ENCODE measurements at regions not wholly inside any gene's neighbourhood (a gene's known extent, or its start where the extent isn't known, plus 50 kb on each side); places are given as distances from the start of the nearest gene placed in this dataset.

- H3K36me3 ChIP-seq (ENCODE audit: insufficient read depth, low read length) = no peaks in the 10 kb centered on the region
- no peaks in the 10 kb centered on the region for H3K4me1 ChIP-seq (ENCODE audit: insufficient read depth, low read length)
- H3K27me3 Mint-ChIP-seq = no peaks in the 10 kb centered on the region
- TF ChIP-seq CTCF (IDR thresholded peaks at IDR 0.05) = no peak
- no peaks in the 10 kb centered on the region for H3K9me3 ChIP-seq (ENCODE audit: control insufficient read depth in 1 of 2, insufficient read depth in 1 of 2, low read length in 2 of 2)
- H3K4me3 Mint-ChIP-seq = no peak overlapping the region
- H3K9me3 Mint-ChIP-seq = no peaks in the 10 kb centered on the region
- ChIA-PET CTCF (no interaction called here), POLR2A (no interaction called here)
- H3K27ac Mint-ChIP-seq = no peak overlapping the region
- intact Hi-C loops (cut with DNase I, micrococcal nuclease) = no loop called here
- ATAC-seq (ENCODE audit: poor library complexity) = no peak
- no peak for DNase-seq
- no peaks in the 10 kb centered on the region for H3K4me1 Mint-ChIP-seq (ENCODE audit: low read depth)
- no peaks in the 10 kb centered on the region for H3K27me3 ChIP-seq (ENCODE audit: control insufficient read depth in 1 of 2, insufficient read depth in 2 of 2, low read length in 2 of 2)
- H3K36me3 Mint-ChIP-seq (ENCODE audit: low read depth) = no peaks in the 10 kb centered on the region
- no peak overlapping the region for H3K4me3 ChIP-seq (ENCODE audit: low read length)
- no peak overlapping the region for H3K27ac ChIP-seq (ENCODE audit: low read depth in 1 of 2, low read length in 2 of 2)
Observed at GRCh38 chr11:79829891-79830290, 389.1 kb upstream of the TENM4 start.

GRCh38 chr11:79822766-79823165 lies 381.9 kb upstream of the TENM4 start:
- no peak overlapping the region for H3K4me3 ChIP-seq (ENCODE audit: low read length)
- no peaks in the 10 kb centered on the region for H3K4me1 ChIP-seq (ENCODE audit: insufficient read depth, low read length)
- Mint-ChIP-seq H3K4me3 (no peak overlapping the region), H3K27me3 (no peaks in the 10 kb centered on the region), H3K9me3 (peaks cover 4% of the 10 kb centered on the region), H3K27ac (no peak overlapping the region), H3K4me1 (ENCODE audit: low read depth) (no peaks in the 10 kb centered on the region), H3K36me3 (ENCODE audit: low read depth) (no peaks in the 10 kb centered on the region)
- TF ChIP-seq CTCF (IDR thresholded peaks at IDR 0.05) = no peak
- no peaks in the 10 kb centered on the region for H3K27me3 ChIP-seq (ENCODE audit: control insufficient read depth in 1 of 2, insufficient read depth in 2 of 2, low read length in 2 of 2)
- H3K9me3 ChIP-seq (ENCODE audit: control insufficient read depth in 1 of 2, insufficient read depth in 1 of 2, low read length in 2 of 2) = no peaks in the 10 kb centered on the region
- no peak overlapping the region for H3K27ac ChIP-seq (ENCODE audit: low read depth in 1 of 2, low read length in 2 of 2)
- DNase-seq (no peak), ATAC-seq (ENCODE audit: poor library complexity) (no peak)
- ChIA-PET CTCF (no interaction called here), POLR2A (no interaction called here)
- H3K36me3 ChIP-seq (ENCODE audit: insufficient read depth, low read length) = no peaks in the 10 kb centered on the region
- intact Hi-C loops (cut with DNase I, micrococcal nuclease) = no loop called here

- no peak for DNase-seq
- POLR2A ChIA-PET = no interaction called here
Observed at GRCh38 chr11:79813551-79813950, 372.7 kb upstream of the TENM4 start.

More at GRCh38 chr11:79813551-79813950, 372.7 kb upstream of the TENM4 start:
- no peak for TF ChIP-seq CTCF (IDR thresholded peaks at IDR 0.05)
- no peak for ATAC-seq (ENCODE audit: poor library complexity)
- H3K9me3 ChIP-seq (ENCODE audit: control insufficient read depth in 1 of 2, insufficient read depth in 1 of 2, low read length in 2 of 2) = peaks cover 0 to 3% of the 10 kb centered on the region in 2 experiments
- no peak overlapping the region for H3K27ac Mint-ChIP-seq
- intact Hi-C loops (cut with DNase I, micrococcal nuclease) = no loop called here
- H3K27ac ChIP-seq (ENCODE audit: low read depth in 1 of 2, low read length in 2 of 2) = no peak overlapping the region
- no peaks in the 10 kb centered on the region for H3K27me3 Mint-ChIP-seq
- no peaks in the 10 kb centered on the region for H3K36me3 ChIP-seq (ENCODE audit: insufficient read depth, low read length)
- H3K9me3 Mint-ChIP-seq = peaks cover 19% of the 10 kb centered on the region
- H3K4me3 Mint-ChIP-seq = no peak overlapping the region
- no peaks in the 10 kb centered on the region for H3K4me1 Mint-ChIP-seq (ENCODE audit: low read depth)
- CTCF ChIA-PET = no interaction called here
- H3K36me3 Mint-ChIP-seq (ENCODE audit: low read depth) = no peaks in the 10 kb centered on the region
- H3K4me3 ChIP-seq (ENCODE audit: low read length) = no peak overlapping the region
- H3K4me1 ChIP-seq (ENCODE audit: insufficient read depth, low read length) = no peaks in the 10 kb centered on the region
- H3K27me3 ChIP-seq (ENCODE audit: control insufficient read depth in 1 of 2, insufficient read depth in 2 of 2, low read length in 2 of 2) = no peaks in the 10 kb centered on the region

Data from CD4-positive, alpha-beta T cell (primary cell).